GM12891 (cell line): ENCODE measurements at regions not wholly inside any gene's neighbourhood (a gene's known extent, or its start where the extent isn't known, plus 50 kb on each side); places are given as distances from the start of the nearest gene placed in this dataset.

ENCODE experiments used
- DNase-seq: peaks from one replicate; pipeline ENCODE4 v3.0.0; 2011; ENCODE audit warnings: low spot score; ENCODE audit not compliant: insufficient read length
- FAIRE-seq: peaks from 2 replicates; lab custom pipeline; 2011; peaks lifted over from hg19 to GRCh38; lab: Jason Lieb, UNC
- PAX5 ChIP-seq: IDR thresholded peaks from 2 replicates; pipeline ENCODE4 v1.6.1; 2011; ENCODE audit warnings: low read length, moderate library complexity, mild to moderate bottlenecking; ENCODE audit not compliant: insufficient read depth, severe bottlenecking
- POLR2A ChIP-seq: IDR thresholded peaks from 2 replicates; pipeline ENCODE4 v1.6.1; 2011; ENCODE audit warnings: low read depth, low read length, control low read depth
- POLR2AphosphoS5 ChIP-seq: IDR thresholded peaks from 2 replicates; pipeline ENCODE4 v1.6.1; 2011; ENCODE audit warnings: low read depth, low read length, control low read depth
- POU2F2 ChIP-seq: IDR thresholded peaks from 2 replicates; pipeline ENCODE4 v1.6.1; 2011; ENCODE audit warnings: low read depth, mild to moderate bottlenecking, control low read depth, low read length, moderate library complexity
- SPI1 ChIP-seq: IDR thresholded peaks from 2 replicates; pipeline ENCODE4 v1.6.1; 2011; ENCODE audit warnings: low read depth, low read length, control low read depth
- TAF1 ChIP-seq: IDR thresholded peaks from 2 replicates; pipeline ENCODE4 v1.6.1; 2011; ENCODE audit warnings: low read depth, low read length, control low read depth

GRCh38 chr2:187935126-187935525 is 356.5 kb upstream of the GULP1 start:
- FAIRE-seq (no peak), DNase-seq (no peak)
- TF ChIP-seq POLR2AphosphoS5 (no peak), POU2F2 (no peak), SPI1 (no peak), TAF1 (no peak), POLR2A (no peak), PAX5 (no peak)

DNA sequence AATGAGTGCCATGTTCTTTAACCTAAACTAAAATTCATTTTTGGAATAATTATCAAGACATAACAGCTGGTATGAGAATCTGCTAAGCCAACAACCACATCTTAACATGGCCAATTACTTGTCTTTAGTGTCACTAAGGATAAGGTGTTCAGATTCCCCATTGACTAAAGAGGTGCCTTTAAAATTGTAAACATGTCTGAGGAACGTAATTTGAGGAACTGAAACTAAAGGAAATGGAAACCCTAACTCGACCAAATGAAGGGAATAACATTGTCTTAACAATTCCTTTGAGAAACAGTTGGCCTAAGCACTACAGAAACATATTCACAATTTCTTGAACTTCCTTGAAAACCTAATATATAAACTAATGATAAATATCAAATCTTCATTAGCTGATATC is 355.4 kb upstream of the GULP1 start:
- FAIRE-seq = no peak
- no peak for TF ChIP-seq POLR2A
- no peak for TF ChIP-seq TAF1
- TF ChIP-seq PAX5 = no peak
- TF ChIP-seq SPI1 = peak; percentile 71
- TF ChIP-seq POU2F2 = no peak
- no peak for DNase-seq

DNA sequence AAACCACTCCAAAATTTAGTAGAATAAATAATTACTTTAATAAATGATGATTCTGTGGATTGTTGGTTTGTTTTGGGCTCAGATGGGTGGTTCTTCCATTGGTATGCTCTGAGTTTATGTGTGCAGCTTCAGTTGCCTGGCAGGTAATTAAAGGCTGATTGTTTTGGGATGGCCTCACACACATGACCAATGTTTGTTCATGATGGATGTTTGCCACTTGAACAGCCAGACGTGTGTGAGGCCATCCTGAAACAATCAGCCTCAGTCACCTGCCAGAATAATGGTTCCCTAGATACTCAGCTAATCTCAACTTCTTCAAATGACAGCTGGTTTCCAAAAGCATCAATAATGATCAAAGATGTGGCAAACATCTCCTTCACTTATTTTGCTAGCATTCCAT is 352.5 kb upstream of the GULP1 start:
- no peak for TF ChIP-seq TAF1
- TF ChIP-seq POU2F2 = no peak
- no peak for TF ChIP-seq SPI1
- TF ChIP-seq PAX5 = no peak
- TF ChIP-seq POLR2AphosphoS5 = no peak
- TF ChIP-seq POLR2A = no peak

GRCh38 chr2:187942876-187943275 is 348.8 kb upstream of the GULP1 start:
- no peak for DNase-seq
- no peak for FAIRE-seq
- TF ChIP-seq TAF1 = no peak
- TF ChIP-seq PAX5 = no peak
- TF ChIP-seq SPI1 = no peak
- TF ChIP-seq POLR2AphosphoS5 = no peak
- no peak for TF ChIP-seq POLR2A
- TF ChIP-seq POU2F2 = no peak

More for the DNA sequence above, 352.5 kb upstream of the GULP1 start:
- no peak for FAIRE-seq
- DNase-seq = no peak

- FAIRE-seq (no peak), DNase-seq (no peak)
- TF ChIP-seq PAX5 = no peak
- TF ChIP-seq POLR2AphosphoS5 = no peak
- TF ChIP-seq POLR2A = no peak
- TF ChIP-seq TAF1 = no peak
- no peak for TF ChIP-seq SPI1
- TF ChIP-seq POU2F2 = no peak
Observed at GRCh38 chr2:187943772-187944369, 347.8 kb upstream of the GULP1 start.

DNA sequence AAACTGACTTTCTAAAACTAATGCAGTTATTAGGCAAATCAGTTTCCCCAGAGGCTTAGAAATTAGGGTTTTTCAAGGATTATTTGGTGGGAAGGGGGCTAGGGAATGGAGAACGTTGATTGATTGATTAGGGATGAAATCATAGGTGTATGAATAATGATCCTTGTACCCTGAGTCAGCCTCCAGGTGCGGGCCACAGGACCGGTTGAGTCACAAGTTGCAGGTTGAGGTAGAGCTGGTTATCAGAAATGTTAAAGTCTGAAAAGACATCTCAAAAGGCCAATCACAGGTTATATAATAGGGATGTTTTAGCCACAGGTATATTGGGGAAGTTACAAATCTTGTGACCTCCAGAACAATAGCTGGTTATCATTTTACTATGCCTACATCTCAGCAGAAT is 341.8 kb upstream of the GULP1 start:
- DNase-seq (no peak), FAIRE-seq (no peak)

GRCh38 chr2:187951470-187952218 is 340.0 kb upstream of the GULP1 start:
- FAIRE-seq = no peak
- DNase-seq = no peak
- TF ChIP-seq PAX5 (no peak), SPI1 (no peak)

More for the DNA sequence above, 341.8 kb upstream of the GULP1 start:
- TF ChIP-seq PAX5 (no peak), POLR2A (no peak), POU2F2 (no peak), TAF1 (no peak), POLR2AphosphoS5 (no peak), SPI1 (no peak)

DNA sequence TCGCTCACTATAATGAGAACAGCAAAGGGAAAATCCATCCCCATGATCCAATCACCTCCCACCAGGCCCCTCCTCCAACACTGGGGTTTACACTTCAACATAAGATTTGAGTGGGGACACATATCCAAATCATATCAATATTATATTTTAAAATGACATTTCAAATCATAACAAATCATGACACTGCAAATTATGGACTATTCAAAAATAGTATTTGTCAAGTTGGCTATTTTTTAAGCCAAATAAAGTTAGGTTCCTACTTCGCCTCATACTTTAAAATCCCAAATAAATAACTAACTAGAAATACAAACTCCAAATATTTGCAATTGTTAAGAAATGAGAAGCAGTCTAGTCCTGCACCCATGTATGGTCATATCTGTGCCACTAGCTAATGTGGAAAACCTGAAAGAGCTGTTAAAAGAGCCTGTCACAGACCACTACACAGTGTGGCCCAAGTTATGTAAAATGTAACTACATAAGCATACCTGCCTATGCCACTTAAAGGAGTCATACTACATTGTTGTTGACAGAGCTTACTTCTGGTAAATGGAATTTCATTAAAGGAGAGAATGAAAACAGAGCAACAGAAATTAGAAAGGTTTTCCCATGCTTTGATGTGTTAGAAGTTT is 334.7 kb upstream of the GULP1 start:
- TF ChIP-seq POLR2AphosphoS5 (no peak), POLR2A (no peak), POU2F2 (no peak), SPI1 (no peak), TAF1 (no peak), PAX5 (no peak)
- FAIRE-seq = no peak
- no peak for DNase-seq

GRCh38 chr2:187959821-187960220 is 331.9 kb upstream of the GULP1 start:
- DNase-seq (no peak), FAIRE-seq (no peak)
- TF ChIP-seq POU2F2 (no peak), SPI1 (no peak), POLR2AphosphoS5 (no peak), TAF1 (no peak), PAX5 (no peak), POLR2A (no peak)

DNA sequence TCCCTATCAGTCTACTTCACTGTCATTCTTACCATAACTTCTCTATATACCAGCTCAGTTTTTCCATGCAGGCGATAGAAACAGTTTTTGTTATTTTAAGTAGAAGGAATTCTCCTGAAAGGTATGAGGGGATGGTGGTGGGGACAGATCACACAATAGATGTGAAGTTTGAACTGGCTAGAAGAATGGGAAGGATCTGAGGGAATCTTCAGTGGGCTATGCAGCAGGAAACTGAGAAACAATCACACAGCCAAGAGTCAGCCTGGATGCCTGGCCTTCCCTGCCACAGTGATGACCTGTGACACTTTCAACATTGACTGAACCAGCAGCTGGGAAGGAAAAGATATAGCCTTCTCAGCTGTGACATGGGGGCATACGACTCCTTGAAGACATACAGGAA is 329.1 kb upstream of the GULP1 start:
- FAIRE-seq (no peak), DNase-seq (no peak)
- no peak for TF ChIP-seq PAX5
- TF ChIP-seq SPI1 = no peak
- no peak for TF ChIP-seq POLR2A
- no peak for TF ChIP-seq TAF1
- TF ChIP-seq POU2F2 = no peak
- no peak for TF ChIP-seq POLR2AphosphoS5
